Progenitor cell of endocrine pancreas (in vitro differentiated cells): ENCODE measurements at regions not wholly inside any gene's neighbourhood (a gene's known extent, or its start where the extent isn't known, plus 50 kb on each side); places are given as distances from the start of the nearest gene placed in this dataset.

Source experiments
- DNase-seq: peaks from one replicate; pipeline ENCODE4 v3.0.0; 2021; ENCODE audit warnings: low spot score; ENCODE audit not compliant: unreplicated experiment
- H3K27ac Mint-ChIP-seq: 2 replicates; pipeline ENCODE4 v1.8.0; 2021; ENCODE audit warnings: mild to moderate bottlenecking, moderate library complexity, mixed read lengths
- H3K27me3 Mint-ChIP-seq: 2 replicates; pipeline ENCODE4 v1.8.0; 2021; ENCODE audit warnings: mixed read lengths
- H3K36me3 Mint-ChIP-seq: 2 replicates; pipeline ENCODE4 v1.8.0; 2022; ENCODE audit warnings: mixed read lengths; ENCODE audit not compliant: insufficient read depth
- H3K4me1 Mint-ChIP-seq: 2 replicates; pipeline ENCODE4 v1.8.0; 2021; ENCODE audit warnings: low read depth, mixed read lengths
- H3K4me3 Mint-ChIP-seq: 2 replicates; pipeline ENCODE4 v1.8.0; 2021; ENCODE audit warnings: low read depth, mild to moderate bottlenecking, moderate library complexity, mixed read lengths
- H3K9me3 Mint-ChIP-seq: 2 replicates; pipeline ENCODE4 v1.8.0; 2021; ENCODE audit warnings: low read depth, mixed read lengths
- TF ChIP-seq, protein P1 (sequence below): fragments of 200-600 bp; sonication (generic); IDR thresholded peaks from one replicate; pipeline ENCODE4 v1.5.0; 2021; ENCODE audit warnings: antibody characterized with exemption, mild to moderate bottlenecking; ENCODE audit not compliant: unreplicated experiment

DNA sequence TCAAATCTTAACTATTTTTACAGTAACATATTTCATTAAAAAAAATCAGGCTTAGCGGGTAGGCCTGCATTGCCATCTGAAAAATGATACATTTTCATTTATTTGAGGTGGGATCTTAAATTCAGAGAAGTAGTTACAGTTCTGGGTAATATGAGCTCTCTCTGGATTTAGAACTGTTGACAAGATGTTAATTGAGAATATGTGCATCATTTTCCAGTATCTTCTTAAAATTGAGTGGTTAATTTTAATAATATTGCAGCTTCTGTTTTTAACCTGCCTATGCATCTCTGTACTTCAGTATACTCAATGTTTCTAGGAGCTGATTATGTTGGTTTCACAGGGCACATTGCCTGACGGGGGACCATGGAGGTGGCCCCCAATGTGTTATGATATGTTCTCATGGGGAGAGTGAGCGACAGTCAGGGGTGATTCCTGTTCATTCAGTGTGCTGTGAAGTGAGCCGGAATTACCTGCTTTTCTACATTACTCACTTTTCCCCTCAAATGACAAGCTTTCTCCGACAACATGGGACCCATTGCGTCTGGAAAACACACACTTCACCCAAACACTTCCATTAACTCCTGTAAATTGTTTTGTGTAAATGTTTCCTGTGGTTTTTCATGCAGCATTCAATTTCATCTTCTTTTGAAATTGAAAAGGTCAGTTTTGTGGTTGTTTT, 406.2 kb downstream of the MTX2 start:
- H3K36me3 Mint-ChIP-seq = no peaks in the 10 kb centered on the region
- H3K4me3 Mint-ChIP-seq = no peak overlapping the region
- no peaks in the 10 kb centered on the region for H3K27me3 Mint-ChIP-seq
- H3K27ac Mint-ChIP-seq = peak overlapping the region; percentile 59
- no peaks in the 10 kb centered on the region for H3K9me3 Mint-ChIP-seq
- H3K4me1 Mint-ChIP-seq = peaks cover 22% of the 10 kb centered on the region
- DNase-seq = no peak
- TF ChIP-seq, protein P1, sequence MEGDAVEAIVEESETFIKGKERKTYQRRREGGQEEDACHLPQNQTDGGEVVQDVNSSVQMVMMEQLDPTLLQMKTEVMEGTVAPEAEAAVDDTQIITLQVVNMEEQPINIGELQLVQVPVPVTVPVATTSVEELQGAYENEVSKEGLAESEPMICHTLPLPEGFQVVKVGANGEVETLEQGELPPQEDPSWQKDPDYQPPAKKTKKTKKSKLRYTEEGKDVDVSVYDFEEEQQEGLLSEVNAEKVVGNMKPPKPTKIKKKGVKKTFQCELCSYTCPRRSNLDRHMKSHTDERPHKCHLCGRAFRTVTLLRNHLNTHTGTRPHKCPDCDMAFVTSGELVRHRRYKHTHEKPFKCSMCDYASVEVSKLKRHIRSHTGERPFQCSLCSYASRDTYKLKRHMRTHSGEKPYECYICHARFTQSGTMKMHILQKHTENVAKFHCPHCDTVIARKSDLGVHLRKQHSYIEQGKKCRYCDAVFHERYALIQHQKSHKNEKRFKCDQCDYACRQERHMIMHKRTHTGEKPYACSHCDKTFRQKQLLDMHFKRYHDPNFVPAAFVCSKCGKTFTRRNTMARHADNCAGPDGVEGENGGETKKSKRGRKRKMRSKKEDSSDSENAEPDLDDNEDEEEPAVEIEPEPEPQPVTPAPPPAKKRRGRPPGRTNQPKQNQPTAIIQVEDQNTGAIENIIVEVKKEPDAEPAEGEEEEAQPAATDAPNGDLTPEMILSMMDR = no peak

DNA sequence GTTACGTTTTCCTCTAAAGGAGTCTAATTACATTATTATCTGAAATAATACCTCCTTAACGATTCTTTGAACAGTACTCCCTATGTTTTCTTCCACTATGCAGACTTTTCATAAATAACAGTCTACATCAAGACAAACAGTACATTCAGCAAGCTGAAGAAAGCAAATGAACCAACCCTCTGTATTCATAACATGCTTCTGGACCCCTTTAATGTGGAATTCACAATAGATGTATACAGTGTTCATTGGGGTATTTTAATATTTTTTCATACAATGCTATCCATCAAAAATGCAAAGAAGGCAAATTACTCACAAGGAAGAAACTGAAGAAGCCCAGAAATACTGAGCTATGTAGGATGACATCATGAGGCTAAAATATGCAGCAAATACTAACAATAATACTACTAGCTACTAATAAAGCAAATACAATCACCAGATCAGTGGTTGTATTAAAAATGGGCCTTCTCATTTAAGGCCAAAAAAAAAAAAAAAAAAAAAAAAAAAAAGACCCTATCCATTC, 408.6 kb downstream of the MTX2 start:
- no peak overlapping the region for H3K4me3 Mint-ChIP-seq
- no peak overlapping the region for H3K27ac Mint-ChIP-seq
- no peaks in the 10 kb centered on the region for H3K27me3 Mint-ChIP-seq
- H3K9me3 Mint-ChIP-seq = no peaks in the 10 kb centered on the region
- H3K4me1 Mint-ChIP-seq = peaks cover 25% of the 10 kb centered on the region
- no peaks in the 10 kb centered on the region for H3K36me3 Mint-ChIP-seq
- TF ChIP-seq, protein P1 = no peak
- no peak for DNase-seq

DNA sequence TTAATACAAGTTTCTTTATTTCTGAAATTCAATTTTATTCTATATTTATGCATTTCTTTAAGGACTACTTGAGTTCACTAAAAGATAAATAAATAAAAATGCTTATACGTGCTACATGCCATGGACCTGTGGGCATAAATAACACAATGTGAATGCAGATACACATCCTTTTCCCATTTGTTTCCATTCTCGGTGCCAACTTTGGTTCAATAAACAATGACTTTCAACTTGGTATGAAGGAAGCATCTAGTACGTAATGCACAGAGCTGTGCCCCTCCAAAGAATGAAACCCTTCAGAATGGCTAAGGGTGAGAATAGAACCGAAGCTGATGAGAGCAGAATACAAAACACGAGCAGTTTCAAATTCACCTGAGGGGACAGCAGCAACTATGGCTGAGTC, 409.3 kb downstream of the MTX2 start:
- Mint-ChIP-seq H3K4me3 (no peak overlapping the region), H3K4me1 (peaks cover 28% of the 10 kb centered on the region), H3K27ac (no peak overlapping the region), H3K27me3 (no peaks in the 10 kb centered on the region), H3K36me3 (no peaks in the 10 kb centered on the region), H3K9me3 (no peaks in the 10 kb centered on the region)
- no peak for DNase-seq
- TF ChIP-seq, protein P1 = no peak

DNA sequence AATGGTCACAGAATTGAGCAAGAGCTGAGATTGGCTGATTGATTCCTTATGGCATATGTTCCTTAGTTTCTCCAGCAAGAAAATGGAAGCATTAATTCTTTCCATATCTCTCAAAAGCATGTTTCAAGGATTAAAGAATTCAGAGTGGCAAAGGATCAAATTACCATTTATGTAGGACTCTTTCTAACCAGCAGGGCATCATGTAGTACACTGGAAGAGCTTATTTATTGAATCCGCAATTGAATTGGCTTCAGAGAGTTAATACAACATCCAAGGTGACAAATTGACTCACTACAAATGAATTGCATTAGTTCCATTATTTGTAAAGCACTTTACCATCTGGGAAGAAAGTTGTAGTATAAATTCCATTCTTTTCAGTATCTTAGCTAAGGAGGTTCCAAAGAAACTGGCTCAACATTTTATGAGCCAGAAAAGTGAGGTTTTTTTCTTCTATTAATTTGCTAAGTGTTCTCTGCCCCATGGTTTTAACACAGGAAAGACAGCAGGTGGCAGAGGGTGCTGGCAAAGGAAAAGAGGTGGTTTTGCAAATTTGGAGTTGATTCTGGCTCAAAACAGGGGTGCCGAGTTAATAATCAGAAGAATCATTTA, 409.9 kb downstream of the MTX2 start:
- H3K27me3 Mint-ChIP-seq = no peaks in the 10 kb centered on the region
- no peaks in the 10 kb centered on the region for H3K36me3 Mint-ChIP-seq
- no peak overlapping the region for H3K4me3 Mint-ChIP-seq
- TF ChIP-seq, protein P1 = no peak
- H3K9me3 Mint-ChIP-seq = no peaks in the 10 kb centered on the region
- H3K27ac Mint-ChIP-seq = no peak overlapping the region
- no peak for DNase-seq
- peaks cover 29% of the 10 kb centered on the region for H3K4me1 Mint-ChIP-seq

DNA sequence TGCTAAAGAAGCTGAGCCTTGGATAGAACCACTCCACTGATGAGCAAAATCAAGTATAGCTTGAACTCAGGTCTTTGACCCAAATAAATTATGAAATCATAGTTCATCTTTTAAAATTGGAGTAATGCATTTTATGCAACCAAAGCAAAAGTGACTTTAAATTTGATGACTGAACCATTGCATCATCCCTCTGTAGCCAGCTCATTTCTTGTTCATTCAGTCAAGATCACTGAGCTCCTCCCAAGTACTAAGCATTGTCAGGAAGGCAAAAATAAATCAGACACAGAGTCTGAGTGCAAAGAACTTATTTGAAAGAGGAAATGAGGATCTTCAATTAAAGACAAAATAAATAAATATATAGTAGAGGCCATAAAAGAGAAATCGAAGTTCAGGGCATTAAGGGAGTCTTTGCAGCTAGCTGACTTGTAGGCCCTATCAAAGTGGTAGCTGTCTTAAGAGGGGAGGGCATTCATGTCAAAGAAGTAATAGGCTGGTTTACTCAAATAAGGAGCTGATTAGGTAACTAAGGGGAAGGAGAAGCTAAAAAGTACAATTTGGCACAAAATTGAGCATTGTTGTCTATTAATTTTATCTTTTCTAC, 411.8 kb downstream of the MTX2 start:
- TF ChIP-seq, protein P1 = no peak
- H3K9me3 Mint-ChIP-seq = no peaks in the 10 kb centered on the region
- no peaks in the 10 kb centered on the region for H3K36me3 Mint-ChIP-seq
- H3K27ac Mint-ChIP-seq = no peak overlapping the region
- H3K27me3 Mint-ChIP-seq = peaks cover 1% of the 10 kb centered on the region
- DNase-seq = no peak
- H3K4me3 Mint-ChIP-seq = no peak overlapping the region
- peaks cover 23% of the 10 kb centered on the region for H3K4me1 Mint-ChIP-seq
